HG02642 (cell line): ENCODE measurements at regions not wholly inside any gene's neighbourhood (a gene's known extent, or its start where the extent isn't known, plus 50 kb on each side); places are given as distances from the start of the nearest gene placed in this dataset.
"Not testable (repeated sequence)": the region's sequence is repeated elsewhere in the genome, so short reads cannot be mapped to it uniquely, and the experiment has no call there.

Experiments used
- ATAC-seq: cut with Tn5 transposase; IDR thresholded peaks from one replicate; pipeline ENCODE4 v1.9.1; 2021; ENCODE audit warnings: mild to moderate bottlenecking; ENCODE audit not compliant: unreplicated experiment, poor library complexity

DNA sequence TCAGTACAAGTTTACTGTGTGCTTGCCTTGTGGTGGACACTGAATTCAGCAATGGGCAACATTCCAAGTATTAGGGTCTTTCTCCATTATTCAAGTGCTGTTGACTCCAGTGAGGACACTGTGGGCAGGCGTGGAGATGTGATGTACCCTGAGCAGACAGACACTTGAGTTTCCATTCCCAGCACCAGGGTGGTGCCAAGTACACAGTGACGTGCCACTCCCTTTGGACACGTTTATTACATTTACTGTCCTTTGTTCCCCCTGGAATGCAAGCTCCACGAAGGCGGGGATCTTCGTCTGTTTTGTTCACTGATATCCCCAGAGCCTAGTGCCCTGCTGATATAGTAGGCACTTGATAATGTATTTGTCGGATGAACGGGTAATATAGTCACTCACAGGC, 130.6 kb upstream of the STX18 start:
- ATAC-seq = no peak

- ATAC-seq = no peak
Measured at GRCh38 chr4:4671774-4672349, 130.0 kb upstream of the STX18 start.

DNA sequence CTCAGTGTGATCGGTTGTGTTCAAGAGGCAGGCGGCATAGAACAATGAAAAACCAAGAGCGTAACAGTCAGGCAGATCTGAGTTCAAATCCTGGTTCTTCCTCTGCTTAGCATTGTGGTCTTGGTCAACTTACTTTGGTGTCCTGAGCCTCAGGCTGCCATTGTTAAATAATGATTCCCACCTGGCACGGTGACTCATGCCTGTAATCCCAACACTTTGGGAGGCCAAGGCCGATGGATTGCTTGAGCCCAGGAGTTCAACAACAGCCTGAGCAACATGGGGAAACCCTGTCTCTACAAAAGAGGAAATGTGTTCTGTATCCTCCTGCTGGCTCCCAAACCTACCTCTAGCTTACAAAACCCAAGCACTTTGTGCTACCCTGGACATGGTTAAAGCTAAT, 129.0 kb upstream of the STX18 start:
- ATAC-seq = no peak

DNA sequence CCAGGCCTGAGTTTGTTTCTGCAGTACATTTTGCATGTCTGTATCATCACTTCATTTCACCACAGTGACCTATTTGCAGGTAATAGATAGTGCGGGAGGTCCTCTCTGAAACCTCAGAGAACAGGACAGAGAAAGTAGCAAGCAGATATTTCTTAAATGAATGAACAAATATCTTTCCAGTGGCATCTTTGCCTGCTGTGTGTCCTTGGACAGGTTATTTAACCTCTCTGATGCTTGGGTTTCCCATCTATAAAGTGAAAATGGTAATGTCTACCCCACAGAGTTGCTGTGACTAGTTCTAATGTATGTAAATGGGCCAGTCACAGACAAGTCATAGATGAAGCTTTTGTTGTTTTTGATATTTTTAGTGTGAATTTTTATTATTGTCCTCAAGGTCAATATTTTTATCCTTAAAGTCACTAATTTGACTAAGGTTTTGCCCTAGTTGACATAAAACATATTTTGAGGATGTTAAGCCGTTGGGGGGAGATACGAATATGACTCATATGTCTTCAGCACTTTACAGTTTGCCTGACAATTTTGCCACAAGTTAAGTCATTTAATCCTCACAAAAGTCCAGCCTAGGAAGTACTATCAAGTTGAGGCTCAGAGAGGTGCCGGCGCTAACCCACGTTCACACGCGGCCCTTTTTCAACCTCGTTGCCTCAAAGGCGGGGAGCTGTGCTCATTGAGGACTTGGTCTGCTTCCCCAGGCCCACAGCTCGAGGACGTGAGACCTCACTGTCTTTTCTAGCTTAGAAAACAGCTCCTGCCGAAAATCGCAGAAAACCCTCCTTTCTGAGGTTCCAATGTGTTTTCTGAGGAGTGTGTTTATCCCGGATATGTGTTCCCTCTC, 126.7 kb upstream of the STX18 start:
- ATAC-seq = no peak

GRCh38 chr4:4667622-4668081, 125.8 kb upstream of the STX18 start:
- no peak for ATAC-seq

DNA sequence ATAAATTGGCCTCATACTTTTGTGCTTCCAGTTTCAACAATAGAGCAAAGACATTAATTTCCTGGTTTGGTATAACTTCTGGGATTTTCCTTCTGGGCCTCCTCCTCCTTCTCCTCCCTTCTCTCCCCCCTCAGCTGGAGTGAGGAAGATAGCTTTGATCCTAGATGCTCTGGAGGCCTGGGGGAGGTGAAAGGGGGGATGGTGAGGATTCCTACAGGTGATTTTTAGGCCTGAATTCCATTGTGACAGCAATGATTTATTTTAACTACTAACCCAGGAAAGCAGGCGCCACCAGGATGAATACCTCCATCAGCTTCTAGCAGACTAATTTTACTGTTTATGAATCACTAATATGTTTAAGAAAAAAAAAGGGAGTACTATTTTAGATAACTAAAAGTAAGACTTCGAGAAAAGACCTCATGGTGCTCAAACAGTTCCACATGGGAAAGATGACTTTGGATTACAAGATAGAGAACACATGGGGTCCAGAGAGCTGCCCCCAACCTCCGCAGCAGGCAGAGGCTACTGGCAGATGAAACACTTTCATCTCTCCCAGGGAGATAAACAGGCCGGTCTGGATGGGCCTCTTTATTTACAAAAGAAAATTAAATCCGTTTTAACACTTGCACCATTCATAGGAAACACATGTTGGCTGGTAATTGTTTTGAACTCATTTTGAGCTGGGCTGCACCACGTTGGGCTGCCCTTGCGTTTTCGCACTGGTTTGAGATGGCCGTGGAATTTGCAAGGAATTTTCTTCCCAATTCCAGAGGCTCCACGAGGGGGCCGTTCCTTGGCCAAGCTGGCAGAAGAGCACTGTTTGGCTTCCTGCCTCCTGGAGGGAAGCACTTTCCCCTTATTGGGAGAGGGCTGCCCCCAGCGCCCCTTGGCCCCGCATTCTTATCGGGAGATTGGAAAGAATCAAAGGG, 125.1 kb upstream of the STX18 start:
- no peak for ATAC-seq

DNA sequence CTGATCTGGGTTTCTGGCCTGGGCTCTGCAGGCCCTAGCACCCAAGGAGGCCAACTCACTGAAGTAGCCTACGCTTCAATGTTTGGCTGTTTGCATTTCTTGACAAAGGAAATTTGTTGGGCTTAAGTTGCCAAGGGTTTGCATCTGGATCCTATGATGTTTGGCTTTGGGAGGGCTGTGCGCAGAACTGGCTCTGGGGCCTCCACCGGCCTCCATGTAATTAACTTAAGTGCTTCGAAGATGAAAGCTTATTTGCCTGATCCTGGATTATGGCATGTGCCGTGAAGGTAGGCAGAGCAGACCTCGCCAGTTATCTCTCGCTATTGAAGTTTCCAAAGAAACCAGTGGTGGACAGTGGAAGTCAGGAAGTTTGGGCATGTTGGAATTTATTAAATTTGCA, 124.3 kb upstream of the STX18 start:
- ATAC-seq = no peak

DNA sequence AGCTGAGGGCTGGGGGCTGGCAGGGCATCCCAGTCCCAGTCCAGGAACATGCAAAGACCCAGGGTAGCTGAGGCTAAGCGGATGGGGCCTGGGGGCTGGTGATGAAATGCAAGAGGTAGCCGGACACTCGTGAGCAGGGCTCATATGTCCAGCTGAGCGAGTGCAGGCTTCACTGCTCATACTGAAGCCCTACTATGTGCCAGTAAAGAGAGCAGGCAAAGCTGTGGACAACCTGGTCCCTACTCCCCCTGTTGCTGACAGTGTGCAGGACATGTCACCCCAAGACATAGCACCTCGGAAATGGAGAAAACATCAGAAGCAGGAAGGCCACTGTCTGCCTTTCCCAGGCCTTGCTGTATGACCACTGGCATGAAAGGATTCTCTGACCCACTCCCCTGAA, 122.4 kb upstream of the STX18 start:
- ATAC-seq = no peak

DNA sequence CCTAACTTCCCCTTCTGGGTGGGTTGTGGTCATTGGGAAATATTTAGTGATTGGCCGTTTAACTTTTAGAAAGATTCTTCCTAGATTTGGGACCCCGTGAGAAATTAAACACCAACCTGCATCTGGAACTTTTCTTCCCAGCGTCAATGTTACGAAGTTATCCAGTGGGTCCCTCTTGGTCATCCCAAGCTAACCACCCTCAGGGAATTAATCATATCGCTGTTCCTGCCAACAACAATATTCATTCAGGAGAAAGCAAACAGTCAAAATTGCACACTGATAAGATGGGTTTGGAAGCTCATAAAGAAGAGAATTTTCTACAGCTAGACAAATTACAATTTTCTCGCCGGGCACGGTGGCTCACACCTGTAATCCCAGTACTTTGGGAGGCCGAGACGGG, 121.2 kb upstream of the STX18 start:
- no peak for ATAC-seq

DNA sequence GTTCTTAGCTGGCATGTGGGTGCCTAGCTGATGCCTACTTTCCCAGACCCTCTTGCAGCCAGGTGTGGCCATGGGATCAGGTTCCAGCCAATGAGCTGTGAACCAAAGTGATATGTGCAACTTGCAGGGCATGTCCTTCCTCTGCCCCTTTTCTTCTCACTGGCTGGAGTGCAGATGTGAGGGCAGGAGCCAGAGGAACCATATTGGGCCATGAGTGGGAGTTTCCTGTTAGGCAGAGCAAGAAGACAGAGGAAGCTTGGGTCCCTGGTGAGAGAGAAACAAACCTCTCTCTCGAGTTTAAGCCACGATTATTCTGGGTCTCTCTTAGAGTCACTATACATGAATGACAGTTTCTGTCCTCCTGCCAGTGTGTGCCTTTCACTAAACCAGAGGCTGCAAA, 120.4 kb upstream of the STX18 start:
- ATAC-seq = no peak

- no peak for ATAC-seq
Measured at GRCh38 chr4:4659871-4660651, 118.2 kb upstream of the STX18 start.

- no peak for ATAC-seq
Measured at GRCh38 chr4:4658052-4658451, 116.2 kb upstream of the STX18 start.

DNA sequence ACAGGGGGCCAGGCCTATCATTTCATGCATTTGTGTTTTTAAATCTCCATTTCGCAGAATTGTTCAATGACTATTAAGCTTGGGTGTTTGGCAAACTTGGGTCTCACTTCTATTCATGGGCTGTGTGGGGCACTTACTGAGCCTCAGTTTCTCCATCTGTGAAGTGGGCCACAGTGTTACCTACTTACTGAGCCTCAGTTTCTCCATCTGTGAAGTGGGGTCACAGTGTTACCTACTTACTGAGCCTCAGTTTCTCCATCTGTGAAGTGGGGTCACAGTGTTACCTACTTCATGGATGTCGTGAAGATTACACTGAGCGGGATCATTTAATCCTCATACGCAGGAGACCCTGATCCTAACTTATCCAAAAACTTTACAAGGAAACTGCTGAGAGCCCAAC, 115.1 kb upstream of the STX18 start:
- no peak for ATAC-seq

GRCh38 chr4:4655901-4656300, 114.1 kb upstream of the STX18 start:
- ATAC-seq = no peak

DNA sequence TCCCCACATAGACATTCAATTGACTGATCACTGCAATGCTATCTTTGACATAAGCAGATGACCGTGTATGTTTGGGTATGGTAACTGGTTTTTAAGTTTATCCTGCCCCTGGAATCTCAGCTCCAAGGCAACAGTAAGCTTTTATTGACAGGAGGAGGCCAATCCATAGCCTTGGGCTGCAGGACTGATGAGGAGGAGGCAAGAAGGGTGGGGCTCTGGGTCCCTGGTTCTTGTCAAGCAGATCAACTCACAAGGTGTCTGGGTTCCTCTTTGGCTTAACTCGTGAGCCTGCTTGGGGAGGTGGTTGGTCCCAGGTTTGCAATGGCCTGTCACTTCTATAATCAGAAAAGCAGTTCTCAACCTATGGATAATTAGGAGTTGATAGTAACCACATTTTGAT, 113.2 kb upstream of the STX18 start:
- ATAC-seq = no peak

- ATAC-seq = no peak
Measured at GRCh38 chr4:4651811-4652755, 110.2 kb upstream of the STX18 start.

- no peak for ATAC-seq
Measured at GRCh38 chr4:4647041-4647440, 105.2 kb upstream of the STX18 start.

- ATAC-seq = no peak
Measured at GRCh38 chr4:4645743-4646142, 103.9 kb upstream of the STX18 start.

DNA sequence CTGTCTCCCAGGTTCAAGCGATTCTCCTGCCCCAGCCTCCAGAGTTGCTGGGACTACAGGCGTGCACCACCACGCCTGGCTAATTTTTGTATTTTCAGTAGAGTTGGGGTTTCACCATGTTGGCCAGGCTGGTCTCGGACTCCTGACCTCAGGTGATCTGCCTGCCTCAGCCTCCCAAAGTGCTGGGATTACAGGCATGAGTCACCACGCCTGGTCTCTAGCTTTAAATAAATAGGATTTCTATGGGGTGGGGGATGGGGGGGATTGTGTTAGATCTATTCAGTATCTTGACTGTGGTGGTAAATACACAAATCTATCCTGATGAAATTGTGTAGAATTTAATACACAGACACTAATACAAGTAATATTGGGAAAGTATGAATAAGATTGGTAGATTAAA, 102.4 kb upstream of the STX18 start:
- ATAC-seq = not testable (repeated sequence)
